SK-N-MC (cell line): ENCODE measurements at regions not wholly inside any gene's neighbourhood (a gene's known extent, or its start where the extent isn't known, plus 50 kb on each side); places are given as distances from the start of the nearest gene placed in this dataset.

Experiments
- EZH2 ChIP-seq: fragments of 200-600 bp; sonication (generic); IDR thresholded peaks from one replicate; pipeline ENCODE4 v1.6.1; 2017; ENCODE audit warnings: antibody characterized with exemption
- FOXP2 ChIP-seq: optimal IDR thresholded peaks from 2 replicates; pipeline ENCODE3; 2011; ENCODE audit warnings: mild to moderate bottlenecking, moderate library complexity; ENCODE audit not compliant: insufficient read depth; ENCODE audit errors: extremely low read length, control extremely low read depth
- POLR2AphosphoS5 ChIP-seq: IDR thresholded peaks from 2 replicates; pipeline ENCODE4 v1.6.1; 2012; ENCODE audit warnings: mild to moderate bottlenecking, low read depth, low read length, borderline replicate concordance

GRCh38 chr14:97824218-97824617 lies 1027.0 kb downstream of the VRK1 start:
- no peak for TF ChIP-seq EZH2
- TF ChIP-seq POLR2AphosphoS5: no peak
- TF ChIP-seq FOXP2: no peak
